Testis (tissue), 2 donors: ENCODE measurements at regions not wholly inside any gene's neighbourhood (a gene's known extent, or its start where the extent isn't known, plus 50 kb on each side); places are given as distances from the start of the nearest gene placed in this dataset.

Experiments
- CTCF ChIP-seq, 3 experiments: fragments of 450-650 bp in 2 of 3; fragments of 200-600 bp in 1 of 3; sonication (generic) in 1 of 3; IDR thresholded peaks; one replicate each; pipeline ENCODE4 v1.5.1; 2016 to 2019; ENCODE audit warnings: antibody characterized with exemption in 3 of 3, mild to moderate bottlenecking in 2 of 3, moderate library complexity in 1 of 3
- POLR2A ChIP-seq: fragments of 450-650 bp; IDR thresholded peaks from one replicate; pipeline ENCODE4 v1.6.1; 2017; ENCODE audit warnings: antibody characterized with exemption, mild to moderate bottlenecking, moderate library complexity

GRCh38 chr6:68256391-68256790 lies 378.7 kb upstream of the ADGRB3 start:
- TF ChIP-seq CTCF (IDR thresholded peaks at IDR 0.05) (no peak), POLR2A (no peak)
